ENCODE measurements at regions not wholly inside any gene's neighbourhood (a gene's known extent, or its start where the extent isn't known, plus 50 kb on each side); places are given as distances from the start of the nearest gene placed in this dataset.

- intact Hi-C loops (cut with DNase I) = no loop called here
- no peak overlapping the region for H3K27ac ChIP-seq
Measured at GRCh38 chr9:18067548-18068120, 406.3 kb upstream of the ADAMTSL1 start.

DNA sequence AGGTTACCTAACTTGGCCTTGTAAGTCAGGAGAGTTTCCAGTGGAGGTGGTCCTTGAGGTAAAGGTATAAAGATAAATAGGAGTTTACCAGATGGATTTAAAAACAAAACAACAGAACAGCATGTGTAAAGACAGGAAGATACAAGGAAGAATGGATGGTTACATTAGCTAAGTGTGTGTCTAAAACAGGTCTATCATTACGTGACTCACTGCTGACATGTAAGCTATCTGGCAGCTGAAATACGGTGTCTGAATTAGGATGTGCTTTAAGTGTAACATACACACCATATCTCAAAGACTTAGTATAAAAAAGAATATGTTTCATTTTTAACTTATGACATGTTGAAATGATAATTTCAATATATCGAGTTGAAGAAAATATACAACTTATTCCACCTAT, 405.1 kb upstream of the ADAMTSL1 start:
- H3K27me3 ChIP-seq = no peaks in the 10 kb centered on the region
- intact Hi-C loops (cut with DNase I) = no loop called here
- H3K4me3 ChIP-seq = no peak overlapping the region
- no peaks in the 10 kb centered on the region for H3K9me3 ChIP-seq
- H3K27ac ChIP-seq = no peak overlapping the region
- no peak for ATAC-seq
- no peak for DNase-seq
- no peaks in the 10 kb centered on the region for H3K4me1 ChIP-seq
- H3K36me3 ChIP-seq (replicated peaks in 1 of 2; ENCODE audit: insufficient read depth in 1 of 2, low read depth in 2 of 2) = no peaks in the 10 kb centered on the region
- 80 to 84% methylated on average over 3 of the region's 3 CpGs for WGBS, 2 donors
- no peak for TF ChIP-seq POLR2A (IDR thresholded peaks at IDR 0.05)
- TF ChIP-seq, protein P1, sequence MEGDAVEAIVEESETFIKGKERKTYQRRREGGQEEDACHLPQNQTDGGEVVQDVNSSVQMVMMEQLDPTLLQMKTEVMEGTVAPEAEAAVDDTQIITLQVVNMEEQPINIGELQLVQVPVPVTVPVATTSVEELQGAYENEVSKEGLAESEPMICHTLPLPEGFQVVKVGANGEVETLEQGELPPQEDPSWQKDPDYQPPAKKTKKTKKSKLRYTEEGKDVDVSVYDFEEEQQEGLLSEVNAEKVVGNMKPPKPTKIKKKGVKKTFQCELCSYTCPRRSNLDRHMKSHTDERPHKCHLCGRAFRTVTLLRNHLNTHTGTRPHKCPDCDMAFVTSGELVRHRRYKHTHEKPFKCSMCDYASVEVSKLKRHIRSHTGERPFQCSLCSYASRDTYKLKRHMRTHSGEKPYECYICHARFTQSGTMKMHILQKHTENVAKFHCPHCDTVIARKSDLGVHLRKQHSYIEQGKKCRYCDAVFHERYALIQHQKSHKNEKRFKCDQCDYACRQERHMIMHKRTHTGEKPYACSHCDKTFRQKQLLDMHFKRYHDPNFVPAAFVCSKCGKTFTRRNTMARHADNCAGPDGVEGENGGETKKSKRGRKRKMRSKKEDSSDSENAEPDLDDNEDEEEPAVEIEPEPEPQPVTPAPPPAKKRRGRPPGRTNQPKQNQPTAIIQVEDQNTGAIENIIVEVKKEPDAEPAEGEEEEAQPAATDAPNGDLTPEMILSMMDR (IDR thresholded peaks at IDR 0.05) = no peak

More at GRCh38 chr9:18067548-18068120, 406.3 kb upstream of the ADAMTSL1 start:
- Histone ChIP-seq H3K36me3 (replicated peaks in 1 of 2; ENCODE audit: insufficient read depth in 1 of 2, low read depth in 2 of 2) (no peaks in the 10 kb centered on the region), H3K9me3 (no peaks in the 10 kb centered on the region), H3K4me3 (no peak overlapping the region), H3K4me1 (no peaks in the 10 kb centered on the region), H3K27me3 (no peaks in the 10 kb centered on the region)
- DNase-seq = no peak
- no peak for TF ChIP-seq POLR2A (IDR thresholded peaks at IDR 0.05)
- ATAC-seq = no peak
- 84 to 91% methylated on average over 6 of the region's 6 CpGs for WGBS, 2 donors

- intact Hi-C loops (cut with DNase I) = no loop called here
- Histone ChIP-seq H3K27ac (no peak overlapping the region), H3K9me3 (no peaks in the 10 kb centered on the region), H3K4me3 (no peak overlapping the region), H3K4me1 (peaks cover 6% of the 10 kb centered on the region), H3K36me3 (replicated peaks in 1 of 2; ENCODE audit: insufficient read depth in 1 of 2, low read depth in 2 of 2) (no peaks in the 10 kb centered on the region), H3K27me3 (no peaks in the 10 kb centered on the region)
- TF ChIP-seq POLR2A (IDR thresholded peaks at IDR 0.05) = no peak
- TF ChIP-seq, protein P1 (IDR thresholded peaks at IDR 0.05) = no peak
- 54 to 62% methylated on average over 6 of the region's 6 CpGs for WGBS, 2 donors
- ATAC-seq (peak; percentile 35), DNase-seq (peak in 1 of 4 donors; percentile 9)
Measured at GRCh38 chr9:18071651-18072060, 402.3 kb upstream of the ADAMTSL1 start.

- 83 to 87% methylated on average over 4 of the region's 4 CpGs for WGBS, 2 donors
- intact Hi-C loops (cut with DNase I) = no loop called here
- Histone ChIP-seq H3K27ac (no peak overlapping the region), H3K4me3 (no peak overlapping the region), H3K36me3 (replicated peaks in 1 of 2; ENCODE audit: insufficient read depth in 1 of 2, low read depth in 2 of 2) (no peaks in the 10 kb centered on the region), H3K4me1 (peaks cover 6% of the 10 kb centered on the region), H3K27me3 (no peaks in the 10 kb centered on the region), H3K9me3 (no peaks in the 10 kb centered on the region)
- TF ChIP-seq POLR2A (IDR thresholded peaks at IDR 0.05) = no peak
- TF ChIP-seq, protein P1 (IDR thresholded peaks at IDR 0.05) = no peak
- DNase-seq (no peak), ATAC-seq (no peak)
Measured at GRCh38 chr9:18073002-18073401, 401.0 kb upstream of the ADAMTSL1 start.

GRCh38 chr9:18074041-18074440, 399.9 kb upstream of the ADAMTSL1 start:
- Histone ChIP-seq H3K4me1 (peaks cover 6% of the 10 kb centered on the region), H3K36me3 (replicated peaks in 1 of 2; ENCODE audit: insufficient read depth in 1 of 2, low read depth in 2 of 2) (no peaks in the 10 kb centered on the region), H3K27ac (no peak overlapping the region), H3K9me3 (no peaks in the 10 kb centered on the region), H3K27me3 (no peaks in the 10 kb centered on the region), H3K4me3 (no peak overlapping the region)
- no peak for DNase-seq
- ATAC-seq = no peak
- intact Hi-C loops (cut with DNase I) = no loop called here
- TF ChIP-seq, protein P1 (IDR thresholded peaks at IDR 0.05) = no peak
- TF ChIP-seq POLR2A (IDR thresholded peaks at IDR 0.05) = no peak
- 30 to 33% methylated on average over 3 of the region's 3 CpGs for WGBS, 2 donors
